AG04449 (cell line): ENCODE measurements at regions not wholly inside any gene's neighbourhood (a gene's known extent, or its start where the extent isn't known, plus 50 kb on each side); places are given as distances from the start of the nearest gene placed in this dataset.

Experiments
- CTCF ChIA-PET: fragments of 350-600 bp; formaldehyde crosslinking; extraction: SDS; loops from one replicate; lab custom pipeline; 2021; ENCODE audit warnings: antibody characterized with exemption; lab: Yijun Ruan, JAX
- POLR2A ChIA-PET: fragments of 400-600, 350-600 bp; formaldehyde crosslinking; extraction: SDS; loops from one replicate; lab custom pipeline; 2020; ENCODE audit warnings: antibody characterized with exemption, inconsistent platforms; lab: Yijun Ruan, JAX
- DNase-seq: peaks from one replicate; pipeline ENCODE4 v3.0.0-alpha.2; 2010; ENCODE audit warnings: low read depth, low spot score
- H3K4me3 ChIP-seq: 2 replicates; pipeline ENCODE4 v1.5.1; 2011; ENCODE audit warnings: low read depth, mild to moderate bottlenecking, control low read depth, low read length
- TF ChIP-seq, protein P1 (sequence below): IDR thresholded peaks from one replicate; pipeline ENCODE4 v1.5.1; 2011; ENCODE audit warnings: mild to moderate bottlenecking, moderate library complexity, low read length, control low read depth, inconsistent platforms; ENCODE audit not compliant: insufficient read depth; ENCODE audit errors: missing control alignments

GRCh38 chr4:170306208-170306607, 216.5 kb upstream of the AADAT start:
- DNase-seq, result no peak
- CTCF ChIA-PET, result interaction anchor here (0.9 to 3.2 kb wide), 5 partner anchors 10 to 411 kb away, joined by 3 to 16 read pairs (median 3); no protein-coding TSS in a partner anchor
- H3K4me3 ChIP-seq, result no peak overlapping the region
- POLR2A ChIA-PET, result no interaction called here
- TF ChIP-seq, protein P1, sequence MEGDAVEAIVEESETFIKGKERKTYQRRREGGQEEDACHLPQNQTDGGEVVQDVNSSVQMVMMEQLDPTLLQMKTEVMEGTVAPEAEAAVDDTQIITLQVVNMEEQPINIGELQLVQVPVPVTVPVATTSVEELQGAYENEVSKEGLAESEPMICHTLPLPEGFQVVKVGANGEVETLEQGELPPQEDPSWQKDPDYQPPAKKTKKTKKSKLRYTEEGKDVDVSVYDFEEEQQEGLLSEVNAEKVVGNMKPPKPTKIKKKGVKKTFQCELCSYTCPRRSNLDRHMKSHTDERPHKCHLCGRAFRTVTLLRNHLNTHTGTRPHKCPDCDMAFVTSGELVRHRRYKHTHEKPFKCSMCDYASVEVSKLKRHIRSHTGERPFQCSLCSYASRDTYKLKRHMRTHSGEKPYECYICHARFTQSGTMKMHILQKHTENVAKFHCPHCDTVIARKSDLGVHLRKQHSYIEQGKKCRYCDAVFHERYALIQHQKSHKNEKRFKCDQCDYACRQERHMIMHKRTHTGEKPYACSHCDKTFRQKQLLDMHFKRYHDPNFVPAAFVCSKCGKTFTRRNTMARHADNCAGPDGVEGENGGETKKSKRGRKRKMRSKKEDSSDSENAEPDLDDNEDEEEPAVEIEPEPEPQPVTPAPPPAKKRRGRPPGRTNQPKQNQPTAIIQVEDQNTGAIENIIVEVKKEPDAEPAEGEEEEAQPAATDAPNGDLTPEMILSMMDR, result no peak

- POLR2A ChIA-PET, result no interaction called here
- no peak overlapping the region for H3K4me3 ChIP-seq
- TF ChIP-seq, protein P1, result no peak
- CTCF ChIA-PET, result no interaction called here
- no peak for DNase-seq
These were observed 215.9 kb upstream of the AADAT start for GRCh38 chr4:170305627-170306026.

DNA sequence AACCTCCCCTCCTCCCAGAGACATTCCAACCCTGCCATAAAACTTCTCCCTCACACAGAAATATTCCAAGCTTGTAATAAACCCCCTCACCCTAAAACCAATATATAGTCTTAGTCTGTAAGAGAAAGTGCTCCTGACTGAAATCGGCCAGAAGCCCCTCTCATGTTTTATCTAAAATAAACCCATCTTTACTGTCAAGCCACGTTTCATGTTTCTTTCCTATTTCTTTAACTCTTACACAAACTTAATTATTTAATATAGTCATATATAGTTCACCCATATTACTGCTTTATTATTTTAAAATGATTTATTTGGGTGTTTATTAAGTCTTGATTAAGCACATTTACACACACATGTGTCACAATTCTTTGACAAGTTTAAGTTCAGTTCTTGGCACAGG, 191.3 kb upstream of the AADAT start:
- CTCF ChIA-PET, result interaction anchor here (1.3 kb wide), 1 partner anchor 22 kb away, joined by 4 read pairs; no protein-coding TSS in a partner anchor
- TF ChIP-seq, protein P1, result no peak
- H3K4me3 ChIP-seq, result no peak overlapping the region
- no peak for DNase-seq
- POLR2A ChIA-PET, result no interaction called here

GRCh38 chr4:170278460-170278859, 188.7 kb upstream of the AADAT start:
- TF ChIP-seq, protein P1, result no peak
- DNase-seq, result no peak
- H3K4me3 ChIP-seq, result no peak overlapping the region
- ChIA-PET CTCF (interaction anchor here (0.8 kb wide), 1 partner anchor 81 kb away, joined by 3 read pairs; no protein-coding TSS in a partner anchor), POLR2A (no interaction called here)

DNA sequence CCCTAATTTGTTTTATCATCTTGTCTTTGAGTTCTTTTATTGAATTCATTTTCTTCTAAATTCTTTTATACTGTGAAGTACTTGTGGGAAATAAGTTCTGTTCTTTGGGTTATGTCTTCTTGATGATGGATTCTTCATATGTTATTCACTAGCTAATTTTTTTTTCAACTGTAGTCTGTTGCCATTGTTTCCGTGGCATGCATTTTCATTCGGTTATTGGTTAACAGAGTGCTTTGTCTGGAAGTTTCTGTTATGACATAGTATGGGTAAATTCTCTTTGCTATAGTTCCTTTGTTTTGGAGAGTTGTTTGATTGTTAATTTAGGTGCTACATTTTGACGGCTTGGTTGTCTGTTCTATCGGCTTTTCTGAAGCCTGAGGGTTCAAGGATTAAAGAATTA, 184.9 kb upstream of the AADAT start:
- POLR2A ChIA-PET, result no interaction called here
- H3K4me3 ChIP-seq, result no peak overlapping the region
- CTCF ChIA-PET, result interaction anchor here (4.2 kb wide), 1 partner anchor 15 kb away, joined by 26 read pairs; no protein-coding TSS in a partner anchor
- TF ChIP-seq, protein P1, result no peak
- DNase-seq, result no peak

DNA sequence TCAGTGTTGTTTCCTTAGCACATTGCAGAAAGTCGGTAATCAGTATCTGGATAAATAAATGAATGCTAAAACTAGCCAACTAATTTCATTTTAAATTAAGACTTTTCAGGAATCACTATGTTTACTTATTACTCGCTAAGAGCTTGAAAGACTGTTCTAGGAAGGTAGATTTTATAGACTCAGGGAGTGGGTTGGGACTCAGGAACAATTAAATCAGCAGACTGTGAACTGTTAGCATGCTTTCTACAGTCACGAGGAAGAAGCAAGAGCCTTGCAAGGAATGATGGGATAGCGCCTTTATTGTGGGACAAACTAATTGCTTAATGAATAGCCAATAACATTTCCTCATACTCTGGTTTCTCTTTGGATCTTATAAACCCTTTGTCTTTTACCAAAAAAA, 183.2 kb upstream of the AADAT start:
- no peak overlapping the region for H3K4me3 ChIP-seq
- ChIA-PET CTCF (interaction anchor here (4.2 kb wide), 1 partner anchor 13 kb away, joined by 26 read pairs; no protein-coding TSS in a partner anchor), POLR2A (no interaction called here)
- DNase-seq, result no peak
- TF ChIP-seq, protein P1, result no peak
